Stomach (tissue), 8 donors: ENCODE measurements at regions not wholly inside any gene's neighbourhood (a gene's known extent, or its start where the extent isn't known, plus 50 kb on each side); places are given as distances from the start of the nearest gene placed in this dataset.

ENCODE experiments used
- DNase-seq, 2 donors: peaks; one replicate each; pipeline versions ENCODE4 v3.0.0 to v3.0.0-alpha.2; 2013 to 2019
- H3K27ac ChIP-seq, 5 donors: fragments of 200-600 bp in 4 of 5; sonication (generic) in 4 of 5; one replicate each; pipeline ENCODE4 v1.5.1; 2013 to 2019; ENCODE audit warnings: mild to moderate bottlenecking in 1 of 5, moderate library complexity in 1 of 5
- H3K27me3 ChIP-seq, 3 donors: fragments of 200-600 bp; sonication (generic); one replicate each; pipeline ENCODE4 v1.5.1; 2017 to 2019; ENCODE audit warnings: mixed run types in 1 of 3
- H3K36me3 ChIP-seq, 4 donors: fragments of 200-600 bp; sonication (generic); 1 replicate in 3 of 4; 2 replicates in 1 of 4; pipeline ENCODE4 v1.5.1; 2016 to 2019
- H3K4me1 ChIP-seq, 4 donors: fragments of 200-600 bp; sonication (generic); one replicate each; pipeline ENCODE4 v1.5.1; 2016 to 2019
- H3K4me3 ChIP-seq, 4 donors: fragments of 200-600 bp; sonication (generic) in 3 of 4; one replicate each; pipeline ENCODE4 v1.5.1; 2016 to 2019; ENCODE audit warnings: mild to moderate bottlenecking in 1 of 4
- H3K9me3 ChIP-seq, 4 donors: fragments of 200-600 bp; sonication (generic); one replicate each; pipeline ENCODE4 v1.5.1; 2016 to 2019
- CTCF ChIP-seq, 7 experiments: fragments of 450-650 bp in 4 of 7; fragments of 200-600 bp in 3 of 7; sonication (generic) in 3 of 7; IDR thresholded peaks; one replicate each; pipeline ENCODE4 v1.5.1; 2016 to 2019; ENCODE audit warnings: antibody characterized with exemption in 7 of 7, control low read depth in 2 of 7, mild to moderate bottlenecking in 1 of 7
- EP300 ChIP-seq: sonication (generic); formaldehyde crosslinking; IDR thresholded peaks from one replicate; pipeline ENCODE4 v1.6.1; 2017; ENCODE audit warnings: antibody characterized with exemption
- POLR2A ChIP-seq, 4 donors: fragments of 450-650 bp; IDR thresholded peaks; one replicate each; pipeline ENCODE4 v1.6.1; 2016; ENCODE audit warnings: antibody characterized with exemption in 4 of 4, control low read depth in 2 of 4, mild to moderate bottlenecking in 1 of 4, moderate library complexity in 1 of 4
- POLR2AphosphoS5 ChIP-seq, 3 donors: sonication (generic); formaldehyde crosslinking; IDR thresholded peaks; one replicate each; pipeline ENCODE4 v1.6.1; 2016; ENCODE audit warnings: antibody characterized with exemption in 3 of 3
- WGBS, 5 donors: extraction: QIAGEN DNeasy Blood & Tissue Kit in 3 of 5; methylation state at CpG; one replicate each; pipeline versions ENCODE4 v1.1.5 to v1.1.7; 2013 to 2018; 5-methylcytosine and 5-hydroxymethylcytosine counted together
- intact Hi-C: fragments of 100-400 bp; cut with DNase I; formaldehyde crosslinking; loops from one replicate; pipeline ENCODE4 v1.15.1; 2023; ENCODE audit warnings: low total_unique reads
- donor health status: healthy with polysubstance abuse.
- donor health status: Bipolar disorder and iron deficiency.
- donor health status: healthy.

- TF ChIP-seq CTCF (IDR thresholded peaks at IDR 0.05) (no peak), EP300 (no peak), POLR2A (IDR thresholded peaks at IDR 0.05) (no peak), POLR2AphosphoS5 (IDR thresholded peaks at IDR 0.05) (no peak)
- WGBS, 5 donors = 46 to 55% (median 52%) methylated on average over 5 of the region's 5 CpGs
- no peaks in the 10 kb centered on the region for H3K27me3 ChIP-seq
- no peak overlapping the region for H3K4me3 ChIP-seq
- intact Hi-C loops = no loop called here
- H3K36me3 ChIP-seq = no peaks in the 10 kb centered on the region
- H3K9me3 ChIP-seq = peaks cover 0 to 17% (median 0%) of the 10 kb centered on the region in 4 donors
- H3K4me1 ChIP-seq = peaks cover 0 to 5% (median 0%) of the 10 kb centered on the region in 4 donors
- DNase-seq = no peak
- H3K27ac ChIP-seq = no peak overlapping the region
Measured at GRCh38 chr1:115199416-115200132, 110.3 kb upstream of the TSPAN2 start.

GRCh38 chr1:115198938-115199337, 109.6 kb upstream of the TSPAN2 start:
- Histone ChIP-seq H3K9me3 (peaks cover 0 to 14% (median 0%) of the 10 kb centered on the region in 4 donors), H3K4me1 (peaks cover 0 to 10% (median 0%) of the 10 kb centered on the region in 4 donors), H3K27me3 (no peaks in the 10 kb centered on the region), H3K27ac (no peak overlapping the region), H3K36me3 (no peaks in the 10 kb centered on the region), H3K4me3 (no peak overlapping the region)
- WGBS, 5 donors = 38 to 58% (median 55%) methylated on average over 4 of the region's 4 CpGs
- TF ChIP-seq EP300 (no peak), CTCF (IDR thresholded peaks at IDR 0.05) (no peak), POLR2AphosphoS5 (IDR thresholded peaks at IDR 0.05) (no peak), POLR2A (IDR thresholded peaks at IDR 0.05) (no peak)
- peak in 1 of 2 donors; percentile 40 for DNase-seq
- intact Hi-C loops = no loop called here

GRCh38 chr1:115196296-115196695, 107.0 kb upstream of the TSPAN2 start:
- Histone ChIP-seq H3K27ac (no peak overlapping the region), H3K9me3 (no peaks in the 10 kb centered on the region), H3K36me3 (no peaks in the 10 kb centered on the region), H3K4me3 (no peak overlapping the region), H3K27me3 (no peaks in the 10 kb centered on the region), H3K4me1 (peaks cover 0 to 10% (median 0%) of the 10 kb centered on the region in 4 donors)
- TF ChIP-seq POLR2AphosphoS5 (IDR thresholded peaks at IDR 0.05) (no peak), POLR2A (IDR thresholded peaks at IDR 0.05) (no peak), CTCF (IDR thresholded peaks at IDR 0.05) (no peak), EP300 (no peak)
- 89 to 100% (median 98%) methylated on average over 1 of the region's 1 CpG for WGBS, 5 donors
- intact Hi-C loops = no loop called here
- DNase-seq = no peak

GRCh38 chr1:115194506-115194905, 105.2 kb upstream of the TSPAN2 start:
- H3K4me3 ChIP-seq = no peak overlapping the region
- H3K9me3 ChIP-seq = no peaks in the 10 kb centered on the region
- intact Hi-C loops = no loop called here
- TF ChIP-seq EP300 (no peak), POLR2A (IDR thresholded peaks at IDR 0.05) (no peak), POLR2AphosphoS5 (IDR thresholded peaks at IDR 0.05) (no peak), CTCF (IDR thresholded peaks at IDR 0.05) (no peak)
- H3K27me3 ChIP-seq = no peaks in the 10 kb centered on the region
- WGBS, 5 donors = 13 to 59% (median 27%) methylated on average over 2 of the region's 2 CpGs
- no peak overlapping the region for H3K27ac ChIP-seq
- DNase-seq = no peak
- H3K36me3 ChIP-seq = no peaks in the 10 kb centered on the region
- H3K4me1 ChIP-seq = peaks cover 0 to 23% (median 4%) of the 10 kb centered on the region in 4 donors
